GM12878 (cell line): ENCODE measurements at regions not wholly inside any gene's neighbourhood (a gene's known extent, or its start where the extent isn't known, plus 50 kb on each side); places are given as distances from the start of the nearest gene placed in this dataset.

Source experiments
- ATAC-seq: fragments of 200-7000 bp; cut with Tn5 transposase; 3 replicates; pipeline ENCODE4 v1.9.1; 2020; ENCODE audit warnings: mild to moderate bottlenecking, moderate library complexity
- BruUV-seq: library from RNA; stranded (reverse); fragments of 400-500 nt; replicated peaks from 2 replicates; lab custom pipeline; 2021; lab: Mats Ljungman, UMichigan
- CTCF ChIA-PET: fragments of 300-600 bp; sonication (Branson Sonifier 250); formaldehyde crosslinking; extraction: SDS; loops from one replicate; lab custom pipeline; 2021; ENCODE audit warnings: inconsistent platforms; lab: Yijun Ruan, JAX
- POLR2A ChIA-PET: fragments of 350-600 bp; formaldehyde crosslinking; extraction: SDS; loops from one replicate; lab custom pipeline; 2021; ENCODE audit warnings: inconsistent platforms; lab: Charles Lee
- RAD21 ChIA-PET: fragments of 300-600 bp; sonication (Branson Sonifier 250); formaldehyde crosslinking; loops from one replicate; lab custom pipeline; 2023; ENCODE audit warnings: antibody characterized with exemption; ENCODE audit not compliant: unreplicated experiment; lab: Charles Lee
- SMC1A ChIA-PET: fragments of 300-600 bp; sonication (Branson Sonifier 250); formaldehyde crosslinking; loops from one replicate; lab custom pipeline; 2023; ENCODE audit not compliant: unreplicated experiment, uncharacterized antibody; lab: Charles Lee
- DNase-seq: peaks from one replicate; pipeline ENCODE4 v3.0.0-alpha.2; 2011; ENCODE audit warnings: low read depth, low spot score
- FAIRE-seq: peaks from 3 replicates; lab custom pipeline; 2011; peaks lifted over from hg19 to GRCh38; lab: Jason Lieb, UNC
- H2AFZ ChIP-seq: 2 replicates; pipeline ENCODE4 v1.6.0; 2011; ENCODE audit warnings: low read depth, low read length, control low read depth; ENCODE audit not compliant: control insufficient read depth
- H3K27ac ChIP-seq: 2 replicates; pipeline ENCODE4 v1.5.1; 2011; ENCODE audit warnings: control low read depth; ENCODE audit not compliant: control insufficient read depth, insufficient read depth
- H3K27me3 ChIP-seq, 2 experiments: replicated peaks in 1 of 2; 2 replicates each; pipeline versions ENCODE4 v1.6.0 to v1.6.1; 2011; ENCODE audit warnings: low read length in 1 of 2; ENCODE audit not compliant: control insufficient read depth in 2 of 2, insufficient read depth in 2 of 2
- H3K36me3 ChIP-seq, 2 experiments: 2 replicates each; pipeline ENCODE4 v1.5.1; 2011; ENCODE audit warnings: low read length in 1 of 2; ENCODE audit not compliant: control insufficient read depth in 2 of 2, insufficient read depth in 2 of 2
- H3K4me1 ChIP-seq: 2 replicates; pipeline ENCODE4 v1.6.1; 2011; ENCODE audit warnings: mild to moderate bottlenecking, low read length, moderate library complexity, mixed read lengths; ENCODE audit not compliant: control insufficient read depth, insufficient read depth
- H3K4me2 ChIP-seq: 2 replicates; pipeline ENCODE4 v1.6.0; 2011; ENCODE audit warnings: control low read depth; ENCODE audit not compliant: control insufficient read depth, insufficient read depth
- H3K4me3 ChIP-seq: fragments of 200-600 bp; sonication (generic); 2 replicates; pipeline ENCODE4 v1.5.1; 2016
- H3K79me2 ChIP-seq: 2 replicates; pipeline ENCODE4 v1.6.0; 2011; ENCODE audit warnings: low read length; ENCODE audit not compliant: control insufficient read depth, insufficient read depth
- H3K9ac ChIP-seq: 2 replicates; pipeline ENCODE4 v1.8.0; 2011; ENCODE audit warnings: low read length, control low read depth, mixed read lengths; ENCODE audit not compliant: control insufficient read depth, insufficient read depth
- H3K9me3 ChIP-seq: replicated peaks from 3 replicates; pipeline ENCODE4 v1.5.1; 2011; ENCODE audit warnings: mild to moderate bottlenecking, low read length; ENCODE audit not compliant: control insufficient read depth, insufficient read depth
- H4K20me1 ChIP-seq: 2 replicates; pipeline ENCODE4 v1.6.0; 2011; ENCODE audit not compliant: control insufficient read depth, insufficient read depth
- CHD1 ChIP-seq: IDR thresholded peaks from 2 replicates; pipeline ENCODE4 v1.6.1; 2012; ENCODE audit warnings: low read depth, low read length, improper control_type of control experiment
- DPF2 ChIP-seq: fragments of 450-650 bp; IDR thresholded peaks from 2 replicates; pipeline ENCODE4 v1.6.1; 2017; ENCODE audit warnings: mild to moderate bottlenecking
- GATAD2B ChIP-seq: fragments of 450-650 bp; conservative IDR thresholded peaks from 2 replicates; pipeline ENCODE4 v1.6.1; 2017; ENCODE audit warnings: low read depth, mild to moderate bottlenecking, moderate library complexity
- HCFC1 ChIP-seq: fragments of 150-350 bp; IDR thresholded peaks from 2 replicates; pipeline ENCODE4 v1.6.1; 2014; ENCODE audit warnings: low read length
- MYB ChIP-seq: fragments of 150-350 bp; IDR thresholded peaks from 2 replicates; pipeline ENCODE4 v1.6.1; 2014; ENCODE audit warnings: mild to moderate bottlenecking, low read depth, low read length, borderline replicate concordance
- NBN ChIP-seq: fragments of 450-650 bp; IDR thresholded peaks from 2 replicates; pipeline ENCODE4 v1.6.1; 2016
- NFIC ChIP-seq: IDR thresholded peaks from 2 replicates; pipeline ENCODE4 v1.6.1; 2012; ENCODE audit warnings: low read depth, mild to moderate bottlenecking, inconsistent platforms, low read length, moderate library complexity
- RB1 ChIP-seq: fragments of 450-650 bp; formaldehyde crosslinking; IDR thresholded peaks from 2 replicates; pipeline ENCODE4 v1.6.1; 2017; ENCODE audit warnings: mild to moderate bottlenecking, borderline replicate concordance
- REST ChIP-seq: IDR thresholded peaks from 2 replicates; pipeline ENCODE4 v1.6.1; 2012; ENCODE audit warnings: mild to moderate bottlenecking, low read depth, low read length
- RFX5 ChIP-seq: IDR thresholded peaks from 2 replicates; pipeline ENCODE4 v1.6.1; 2011; ENCODE audit warnings: low read depth, low read length, improper control_type of control experiment
- STAT3 ChIP-seq: IDR thresholded peaks from 2 replicates; pipeline ENCODE4 v1.6.1; 2011; ENCODE audit warnings: low read depth, low read length, improper control_type of control experiment
- ZBTB11 ChIP-seq: fragments of 450-650 bp; formaldehyde crosslinking; IDR thresholded peaks from 2 replicates; pipeline ENCODE4 v1.5.0; 2022; ENCODE audit warnings: mild to moderate bottlenecking, missing genetic modification characterization
- WGBS: methylation state at CpG from one replicate; pipeline ENCODE4 v1.1.6; 2016; ENCODE audit warnings: low lambda C conversion rate; ENCODE audit not compliant: insufficient replicate concordance, insufficient coverage; ENCODE audit errors: missing lambda C conversion rate; 5-methylcytosine and 5-hydroxymethylcytosine counted together
- in situ Hi-C: fragments of 300-500 bp; cut with MboI; formaldehyde crosslinking; loops from 9 replicates; pipeline ENCODE4 v1.14.3; 2018; ENCODE audit warnings: mixed read lengths
- intact Hi-C: fragments of 100-400 bp; cut with micrococcal nuclease; formaldehyde crosslinking; loops from one replicate; pipeline ENCODE4 v1.14.2; 2022; ENCODE audit not compliant: unreplicated experiment

- no peak for ATAC-seq
- ChIA-PET RAD21 (no interaction called here), SMC1A (no interaction called here), CTCF (no interaction called here), POLR2A (no interaction called here)
- intact Hi-C loops, result no loop called here
- Histone ChIP-seq H4K20me1 (no peaks in the 10 kb centered on the region), H2AFZ (no peak overlapping the region), H3K4me3 (no peak overlapping the region), H3K79me2 (no peaks in the 10 kb centered on the region), H3K27ac (no peak overlapping the region), H3K9me3 (no peaks in the 10 kb centered on the region; the same call in 2 of the 3 replicates), H3K9ac (no peak overlapping the region), H3K4me1 (peaks cover 3% of the 10 kb centered on the region; the same call in 1 of the 2 replicates), H3K27me3 (no peaks in the 10 kb centered on the region), H3K4me2 (no peak overlapping the region), H3K36me3 (no peaks in the 10 kb centered on the region)
- FAIRE-seq, result no peak
- in situ Hi-C loops, result no loop called here
- BruUV-seq, result no TSS peak
- no peak for DNase-seq
- TF ChIP-seq NFIC (no peak), HCFC1 (no peak), MYB (no peak), NBN (no peak), RFX5 (no peak), DPF2 (no peak), RB1 (no peak), GATAD2B (no peak)
- WGBS, result 70% methylated on average over 2 of the region's 2 CpGs
These were observed 195.3 kb upstream of the HTR2A start for GRCh38 chr13:47092202-47092601.

- no TSS peak for BruUV-seq
- H3K36me3 ChIP-seq, result no peaks in the 10 kb centered on the region
- DNase-seq, result no peak
- CTCF ChIA-PET, result interaction anchor here (0.8 to 1.2 kb wide), 2 partner anchors 115 to 195 kb away, joined by 3 read pairs; no protein-coding TSS in a partner anchor
- no peaks in the 10 kb centered on the region for H3K9me3 ChIP-seq
- SMC1A ChIA-PET, result interaction anchor here (0.6 kb wide), 1 partner anchor 19 kb away, joined by 3 read pairs; no protein-coding TSS in a partner anchor
- H3K9ac ChIP-seq, result no peak overlapping the region
- H3K27me3 ChIP-seq, result no peaks in the 10 kb centered on the region
- no peak for FAIRE-seq
- H4K20me1 ChIP-seq, result no peaks in the 10 kb centered on the region
- no peak overlapping the region for H3K4me2 ChIP-seq
- in situ Hi-C loops (no loop called here), intact Hi-C loops (no loop called here)
- H3K27ac ChIP-seq, result no peak overlapping the region
- WGBS, result 43% methylated on average over 1 of the region's 1 CpG
- no peak overlapping the region for H3K4me3 ChIP-seq
- H2AFZ ChIP-seq, result no peak overlapping the region
- H3K79me2 ChIP-seq, result no peaks in the 10 kb centered on the region
- no peak; the same call in 2 of the 3 replicates for ATAC-seq
- POLR2A ChIA-PET, result no interaction called here
- RAD21 ChIA-PET, result no interaction called here
- no peaks in the 10 kb centered on the region for H3K4me1 ChIP-seq
- TF ChIP-seq STAT3 (no peak), ZBTB11 (no peak), CHD1 (no peak), REST (no peak)
These were observed 191.0 kb upstream of the HTR2A start for GRCh38 chr13:47087841-47088240.
